Endodermal cell (in vitro differentiated cells): ENCODE measurements at regions not wholly inside any gene's neighbourhood (a gene's known extent, or its start where the extent isn't known, plus 50 kb on each side); places are given as distances from the start of the nearest gene placed in this dataset.

Experiments used
- DNase-seq: peaks from one replicate; pipeline ENCODE4 v3.0.0-alpha.2; 2017
- H3K27ac ChIP-seq: 2 replicates; pipeline ENCODE4 v1.5.1; 2013; ENCODE audit warnings: mild to moderate bottlenecking, low read depth, low read length, moderate library complexity
- H3K27me3 ChIP-seq: 2 replicates; pipeline ENCODE4 v1.6.1; 2013; ENCODE audit warnings: mild to moderate bottlenecking, low read length, moderate library complexity; ENCODE audit not compliant: insufficient read depth, control insufficient read depth, poor library complexity, severe bottlenecking
- H3K36me3 ChIP-seq: 2 replicates; pipeline ENCODE4 v1.7.0; 2013; ENCODE audit warnings: mild to moderate bottlenecking, low read length, moderate library complexity; ENCODE audit not compliant: control insufficient read depth, insufficient read depth
- H3K4me1 ChIP-seq: one replicate; pipeline ENCODE4 v1.7.0; 2013; ENCODE audit warnings: low read length; ENCODE audit not compliant: control insufficient read depth, insufficient read depth
- H3K4me3 ChIP-seq: 2 replicates; pipeline ENCODE4 v1.5.1; 2013; ENCODE audit warnings: mild to moderate bottlenecking, low read length, moderate library complexity
- H3K9ac ChIP-seq: 2 replicates; pipeline ENCODE4 v1.6.1; 2013; ENCODE audit warnings: mild to moderate bottlenecking, low read length, moderate library complexity; ENCODE audit not compliant: poor library complexity, severe bottlenecking; ENCODE audit errors: extremely low read depth
- H3K9me3 ChIP-seq: 2 replicates; pipeline ENCODE4 v1.6.1; 2013; ENCODE audit warnings: mild to moderate bottlenecking, low read length, moderate library complexity; ENCODE audit not compliant: control insufficient read depth
- H3K27ac Mint-ChIP-seq: 2 replicates; pipeline ENCODE4 v1.8.0; 2020; ENCODE audit warnings: mixed read lengths
- H3K27me3 Mint-ChIP-seq: 2 replicates; pipeline ENCODE4 v1.8.0; 2021; ENCODE audit warnings: mild to moderate bottlenecking, mixed read lengths; ENCODE audit not compliant: insufficient read depth
- H3K36me3 Mint-ChIP-seq: 2 replicates; pipeline ENCODE4 v1.8.0; 2020; ENCODE audit warnings: low read depth, mixed read lengths
- H3K4me1 Mint-ChIP-seq: 2 replicates; pipeline ENCODE4 v1.8.0; 2020; ENCODE audit warnings: mixed read lengths
- H3K4me3 Mint-ChIP-seq: 2 replicates; pipeline ENCODE4 v1.8.0; 2020; ENCODE audit warnings: mild to moderate bottlenecking, moderate library complexity, mixed read lengths
- H3K9me3 Mint-ChIP-seq: 2 replicates; pipeline ENCODE4 v1.8.0; 2020; ENCODE audit warnings: mild to moderate bottlenecking, mixed read lengths
- WGBS, 2 experiments: methylation state at CpG; one replicate each; pipeline versions ENCODE4 v1.1.5 to v1.1.7; 2013; ENCODE audit warnings: missing lambda C conversion rate in 2 of 2, mixed read lengths in 1 of 2; ENCODE audit not compliant: insufficient coverage in 1 of 2, insufficient read length in 1 of 2; 5-methylcytosine and 5-hydroxymethylcytosine counted together
- TF ChIP-seq, protein P1 (sequence below): fragments of 200-600 bp; sonication (generic); conservative IDR thresholded peaks from 2 replicates; pipeline ENCODE4 v1.5.0; 2021; ENCODE audit warnings: antibody characterized with exemption, mild to moderate bottlenecking

DNA sequence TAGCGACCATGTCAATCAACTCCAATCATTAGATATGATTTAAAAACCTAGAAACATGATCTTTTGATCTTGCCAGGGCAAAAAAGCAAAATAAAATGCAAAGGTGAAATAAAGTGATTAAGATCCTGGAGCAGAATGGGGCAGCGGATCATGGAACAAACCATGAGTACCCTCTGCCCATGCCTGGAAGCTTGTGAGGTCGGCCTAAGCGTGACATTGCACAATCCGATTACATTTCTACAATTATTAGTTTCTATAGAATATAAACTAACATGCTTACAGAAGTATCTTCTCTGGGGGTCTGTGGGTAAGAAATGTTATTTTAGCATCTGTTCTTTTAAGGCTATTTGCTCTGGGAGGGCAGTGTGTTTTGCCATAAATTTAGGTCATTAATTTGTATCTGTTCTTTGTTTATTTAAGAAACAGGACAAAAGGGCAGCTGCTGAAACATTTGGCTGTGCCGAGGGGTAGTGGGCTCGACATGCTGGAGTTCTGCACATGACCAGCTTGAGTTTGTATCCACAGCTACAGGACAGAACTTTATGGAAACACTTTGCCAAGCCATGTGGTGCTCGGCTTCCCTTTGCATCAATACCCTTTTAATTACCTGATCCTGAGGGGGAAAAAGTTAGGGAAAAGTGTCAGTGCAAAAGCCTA lies 55.9 kb downstream of the ZBTB18 start:
- Mint-ChIP-seq H3K27me3 (no peaks in the 10 kb centered on the region), H3K4me1 (peaks cover 6% of the 10 kb centered on the region), H3K36me3 (no peaks in the 10 kb centered on the region), H3K4me3 (no peak overlapping the region), H3K27ac (no peak overlapping the region), H3K9me3 (no peaks in the 10 kb centered on the region)
- Histone ChIP-seq H3K4me1 (no peaks in the 10 kb centered on the region), H3K27ac (no peak overlapping the region), H3K9me3 (no peaks in the 10 kb centered on the region), H3K9ac (no peak overlapping the region), H3K27me3 (no peaks in the 10 kb centered on the region), H3K4me3 (no peak overlapping the region), H3K36me3 (no peaks in the 10 kb centered on the region)
- WGBS, 2 experiments, result 87 to 92% methylated on average over 3 to 7 of the region's 8 CpGs
- TF ChIP-seq, protein P1, sequence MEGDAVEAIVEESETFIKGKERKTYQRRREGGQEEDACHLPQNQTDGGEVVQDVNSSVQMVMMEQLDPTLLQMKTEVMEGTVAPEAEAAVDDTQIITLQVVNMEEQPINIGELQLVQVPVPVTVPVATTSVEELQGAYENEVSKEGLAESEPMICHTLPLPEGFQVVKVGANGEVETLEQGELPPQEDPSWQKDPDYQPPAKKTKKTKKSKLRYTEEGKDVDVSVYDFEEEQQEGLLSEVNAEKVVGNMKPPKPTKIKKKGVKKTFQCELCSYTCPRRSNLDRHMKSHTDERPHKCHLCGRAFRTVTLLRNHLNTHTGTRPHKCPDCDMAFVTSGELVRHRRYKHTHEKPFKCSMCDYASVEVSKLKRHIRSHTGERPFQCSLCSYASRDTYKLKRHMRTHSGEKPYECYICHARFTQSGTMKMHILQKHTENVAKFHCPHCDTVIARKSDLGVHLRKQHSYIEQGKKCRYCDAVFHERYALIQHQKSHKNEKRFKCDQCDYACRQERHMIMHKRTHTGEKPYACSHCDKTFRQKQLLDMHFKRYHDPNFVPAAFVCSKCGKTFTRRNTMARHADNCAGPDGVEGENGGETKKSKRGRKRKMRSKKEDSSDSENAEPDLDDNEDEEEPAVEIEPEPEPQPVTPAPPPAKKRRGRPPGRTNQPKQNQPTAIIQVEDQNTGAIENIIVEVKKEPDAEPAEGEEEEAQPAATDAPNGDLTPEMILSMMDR, result no peak
- DNase-seq, result no peak

DNA sequence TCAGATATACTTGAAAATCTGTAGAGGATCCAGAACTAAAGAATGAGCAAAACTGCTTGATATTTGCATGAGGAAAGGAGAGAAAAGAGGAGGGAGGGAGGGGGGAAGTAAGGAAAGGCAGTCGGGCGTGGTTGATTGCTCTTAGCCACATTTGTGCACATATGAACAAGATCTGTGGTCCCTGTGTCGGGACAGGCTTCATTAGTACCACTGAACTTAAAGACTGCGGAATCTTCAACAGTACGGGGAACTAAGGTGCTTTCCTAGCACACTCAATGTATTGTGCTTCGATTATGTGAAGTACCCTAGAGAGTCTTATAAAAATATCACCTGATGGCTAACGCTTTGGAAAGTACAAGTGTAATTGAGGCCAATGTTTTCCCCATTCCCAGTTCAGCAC lies 59.9 kb downstream of the ZBTB18 start:
- Mint-ChIP-seq H3K4me3 (no peak overlapping the region), H3K36me3 (no peaks in the 10 kb centered on the region), H3K27ac (no peak overlapping the region), H3K9me3 (no peaks in the 10 kb centered on the region), H3K4me1 (peaks cover 3% of the 10 kb centered on the region), H3K27me3 (no peaks in the 10 kb centered on the region)
- Histone ChIP-seq H3K4me1 (no peaks in the 10 kb centered on the region), H3K36me3 (no peaks in the 10 kb centered on the region), H3K4me3 (no peak overlapping the region), H3K27me3 (no peaks in the 10 kb centered on the region), H3K27ac (no peak overlapping the region), H3K9me3 (no peaks in the 10 kb centered on the region), H3K9ac (no peak overlapping the region)
- DNase-seq, result no peak
- 86 to 87% methylated on average over 7 of the region's 7 CpGs for WGBS, 2 experiments
- TF ChIP-seq, protein P1, result no peak

DNA sequence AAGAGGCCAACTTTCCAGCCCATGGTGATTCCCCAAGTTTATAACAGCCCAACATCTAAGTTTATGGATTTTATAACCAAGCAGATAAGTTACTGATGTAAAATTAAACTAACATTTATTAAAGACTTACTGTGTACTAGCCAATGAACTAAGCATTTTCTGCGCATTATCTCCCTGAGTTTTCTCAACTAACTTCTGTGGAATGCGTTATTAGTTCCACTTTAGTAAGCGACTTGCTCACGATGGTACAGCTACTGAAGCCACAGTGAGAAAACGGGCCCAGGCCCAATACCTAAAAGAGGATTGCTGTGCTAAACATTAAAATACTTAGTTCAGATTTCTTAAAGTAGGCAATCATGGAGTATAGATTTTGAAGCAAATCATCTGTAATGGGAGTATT lies 61.0 kb downstream of the ZBTB18 start:
- Histone ChIP-seq H3K9me3 (no peaks in the 10 kb centered on the region), H3K9ac (no peak overlapping the region), H3K27me3 (no peaks in the 10 kb centered on the region), H3K4me3 (no peak overlapping the region), H3K4me1 (no peaks in the 10 kb centered on the region), H3K36me3 (no peaks in the 10 kb centered on the region), H3K27ac (no peak overlapping the region)
- no peak for DNase-seq
- H3K4me1 Mint-ChIP-seq, result peaks cover 3% of the 10 kb centered on the region
- no peaks in the 10 kb centered on the region for H3K36me3 Mint-ChIP-seq
- H3K4me3 Mint-ChIP-seq, result no peak overlapping the region
- 88 to 100% methylated on average over 4 to 5 of the region's 5 CpGs for WGBS, 2 experiments
- TF ChIP-seq, protein P1, result no peak
- peaks cover 3% of the 10 kb centered on the region for H3K9me3 Mint-ChIP-seq
- no peaks in the 10 kb centered on the region for H3K27me3 Mint-ChIP-seq
- no peak overlapping the region for H3K27ac Mint-ChIP-seq
